Esophagus mucosa (tissue), 1 donor: ENCODE measurements at regions not wholly inside any gene's neighbourhood (a gene's known extent, or its start where the extent isn't known, plus 50 kb on each side); places are given as distances from the start of the nearest gene placed in this dataset.

Experiments used
- ATAC-seq: fragments of 200-7000 bp; cut with Tn5 transposase; one replicate; pipeline ENCODE4 v1.9.1; 2020
- donor health status: DM: yes; HTN: yes; CAD: no.

- ATAC-seq: no peak
Measured at GRCh38 chr3:84077479-84077878, 881.3 kb upstream of the CADM2 start.

GRCh38 chr3:84082726-84083125 lies 876.1 kb upstream of the CADM2 start:
- ATAC-seq: no peak

GRCh38 chr3:84092907-84093306 lies 865.9 kb upstream of the CADM2 start:
- no peak for ATAC-seq

GRCh38 chr3:84096188-84096587 lies 862.6 kb upstream of the CADM2 start:
- ATAC-seq: no peak

- ATAC-seq: no peak
Measured at GRCh38 chr3:84100861-84101260, 857.9 kb upstream of the CADM2 start.

GRCh38 chr3:84108442-84108971 lies 850.3 kb upstream of the CADM2 start:
- peak; percentile 99 for ATAC-seq

- ATAC-seq: no peak
Measured at GRCh38 chr3:84109911-84110310, 848.9 kb upstream of the CADM2 start.

- no peak for ATAC-seq
Measured at GRCh38 chr3:84110787-84111186, 848.0 kb upstream of the CADM2 start.

- ATAC-seq: peak; percentile 11
Measured at GRCh38 chr3:84125201-84125721, 833.5 kb upstream of the CADM2 start.

- no peak for ATAC-seq
Measured at GRCh38 chr3:84125760-84126159, 833.0 kb upstream of the CADM2 start.

GRCh38 chr3:84126160-84126559 lies 832.6 kb upstream of the CADM2 start:
- no peak for ATAC-seq

GRCh38 chr3:84128024-84128423 lies 830.8 kb upstream of the CADM2 start:
- no peak for ATAC-seq

- ATAC-seq: no peak
Measured at GRCh38 chr3:84136425-84136824, 822.4 kb upstream of the CADM2 start.

GRCh38 chr3:84140631-84141030 lies 818.2 kb upstream of the CADM2 start:
- no peak for ATAC-seq

- no peak for ATAC-seq
Measured at GRCh38 chr3:84141571-84141970, 817.2 kb upstream of the CADM2 start.

GRCh38 chr3:84165328-84165727 lies 793.5 kb upstream of the CADM2 start:
- ATAC-seq: no peak

GRCh38 chr3:84175449-84175848 lies 783.3 kb upstream of the CADM2 start:
- ATAC-seq: peak; percentile 20

GRCh38 chr3:84184937-84185336 lies 773.9 kb upstream of the CADM2 start:
- ATAC-seq: no peak

GRCh38 chr3:84194029-84194428 lies 764.8 kb upstream of the CADM2 start:
- ATAC-seq: no peak

- ATAC-seq: no peak
Measured at GRCh38 chr3:84209474-84209873, 749.3 kb upstream of the CADM2 start.

- no peak for ATAC-seq
Measured at GRCh38 chr3:84223512-84223911, 735.3 kb upstream of the CADM2 start.

GRCh38 chr3:84224262-84224661 lies 734.5 kb upstream of the CADM2 start:
- no peak for ATAC-seq

- no peak for ATAC-seq
Measured at GRCh38 chr3:84236261-84236660, 722.5 kb upstream of the CADM2 start.

GRCh38 chr3:84245789-84246188 lies 713.0 kb upstream of the CADM2 start:
- ATAC-seq: no peak

GRCh38 chr3:84260596-84260995 lies 698.2 kb upstream of the CADM2 start:
- ATAC-seq: no peak
